ENCODE measurements at regions not wholly inside any gene's neighbourhood (a gene's known extent, or its start where the extent isn't known, plus 50 kb on each side); places are given as distances from the start of the nearest gene placed in this dataset.

DNA sequence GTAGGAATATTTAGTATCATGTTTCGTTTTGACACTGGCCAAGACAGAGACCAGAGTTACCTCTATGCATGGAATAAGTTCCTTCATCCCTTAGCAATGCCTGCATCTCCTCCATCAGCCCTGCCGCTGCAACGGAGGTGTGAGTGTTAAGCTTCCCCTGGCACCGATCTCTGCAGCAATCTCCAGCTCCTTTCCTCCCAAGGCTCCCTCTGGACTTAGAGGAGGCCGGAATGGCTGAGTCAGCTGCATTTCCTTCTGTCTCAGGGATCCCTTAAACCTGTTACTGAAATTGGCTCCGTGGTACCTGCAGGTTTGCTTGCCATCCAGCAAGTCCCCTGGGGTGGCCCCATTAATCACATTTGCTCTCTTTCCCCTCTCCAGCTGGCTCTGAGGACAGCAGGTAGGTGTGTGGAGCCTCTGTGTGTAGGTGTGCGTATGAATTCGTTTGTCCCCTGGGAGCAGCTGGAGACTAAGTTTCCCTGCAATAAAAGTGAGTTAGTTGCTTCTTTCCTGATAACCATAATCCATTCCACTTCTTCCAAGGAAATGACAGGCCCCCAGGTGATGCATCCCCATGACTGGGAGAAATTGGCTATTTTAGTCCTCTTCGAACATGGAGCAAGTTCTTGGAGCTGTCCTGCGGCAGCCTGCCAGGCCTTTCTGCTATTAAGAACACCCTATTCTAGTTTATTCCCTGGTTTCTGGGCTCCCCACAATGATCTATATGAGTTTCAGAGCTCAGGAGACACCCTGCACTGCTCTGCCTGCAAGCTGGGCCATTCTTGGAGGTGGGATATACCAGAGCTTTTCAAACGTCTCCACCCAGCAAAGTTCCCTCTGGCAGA lies 457.2 kb upstream of the CADM1 start:
- in situ Hi-C loops (cut with MboI; ENCODE audit: low sequenced_read_pairs) = no loop called here

DNA sequence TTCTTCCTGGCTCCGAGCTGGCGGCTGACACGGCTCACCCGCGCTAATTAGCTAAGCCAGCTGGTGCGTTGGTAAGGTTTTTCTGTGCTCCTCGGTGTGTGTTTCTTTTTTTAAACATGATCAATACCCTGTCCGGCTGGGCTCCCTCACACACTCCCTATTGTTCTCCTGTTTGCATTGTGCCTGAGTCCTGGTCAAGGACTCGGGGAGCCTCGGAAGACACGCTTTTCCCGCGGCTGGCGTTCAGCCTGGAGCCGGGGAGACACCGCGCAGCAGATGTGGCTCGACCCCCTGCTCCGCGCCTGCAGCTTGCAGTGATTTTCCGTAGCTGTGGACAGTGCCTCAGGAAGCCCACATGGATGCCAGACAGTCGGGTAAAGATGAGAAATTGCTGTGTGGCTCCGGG lies 454.9 kb upstream of the CADM1 start:
- in situ Hi-C loops (cut with MboI; ENCODE audit: low sequenced_read_pairs) = no loop called here

DNA sequence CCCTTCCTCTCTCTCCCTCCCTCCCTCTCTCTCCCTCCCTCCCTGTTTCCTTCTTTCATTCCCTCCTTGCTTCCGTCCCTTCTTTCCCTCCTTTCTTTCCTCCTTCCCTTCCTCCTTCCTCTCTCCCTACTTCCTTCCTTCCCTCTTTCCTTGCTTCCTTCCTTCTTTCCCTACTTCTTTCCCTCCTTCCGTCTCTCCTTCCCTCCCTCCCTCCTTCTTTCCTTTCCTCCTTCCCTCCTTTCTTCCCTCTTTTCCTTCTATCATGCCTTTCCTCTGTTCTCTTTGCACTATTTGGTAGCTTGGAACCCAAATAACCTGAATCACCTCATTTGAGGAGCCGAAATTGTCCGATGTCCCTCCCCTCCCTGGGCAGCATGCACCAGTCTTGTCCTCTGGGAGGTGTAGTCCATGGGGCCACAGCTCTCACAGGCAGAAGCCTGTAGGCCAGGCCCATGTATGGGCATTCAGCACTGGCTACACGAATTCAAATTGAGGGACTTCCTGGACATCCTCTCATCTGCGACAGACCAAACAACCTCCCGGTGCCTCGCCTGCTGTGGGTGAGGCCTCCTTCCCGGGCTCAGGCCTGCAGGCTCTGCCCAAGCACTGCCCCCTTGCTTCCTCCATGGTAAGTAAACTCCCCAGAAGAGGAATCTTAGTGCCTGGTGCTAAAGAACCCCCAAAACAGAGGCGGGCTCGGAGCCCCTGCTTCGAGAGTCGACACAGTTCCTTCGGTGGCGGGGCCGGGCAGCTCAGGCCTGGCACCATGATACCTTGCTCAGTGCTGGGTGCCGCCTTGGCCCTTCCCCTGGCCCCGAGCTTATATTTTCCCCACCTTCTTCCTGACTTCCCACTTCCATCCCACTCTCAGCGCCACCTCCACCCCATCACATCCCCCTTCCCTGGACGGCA lies 454.1 kb upstream of the CADM1 start:
- in situ Hi-C loops (cut with MboI; ENCODE audit: low sequenced_read_pairs) = no loop called here

DNA sequence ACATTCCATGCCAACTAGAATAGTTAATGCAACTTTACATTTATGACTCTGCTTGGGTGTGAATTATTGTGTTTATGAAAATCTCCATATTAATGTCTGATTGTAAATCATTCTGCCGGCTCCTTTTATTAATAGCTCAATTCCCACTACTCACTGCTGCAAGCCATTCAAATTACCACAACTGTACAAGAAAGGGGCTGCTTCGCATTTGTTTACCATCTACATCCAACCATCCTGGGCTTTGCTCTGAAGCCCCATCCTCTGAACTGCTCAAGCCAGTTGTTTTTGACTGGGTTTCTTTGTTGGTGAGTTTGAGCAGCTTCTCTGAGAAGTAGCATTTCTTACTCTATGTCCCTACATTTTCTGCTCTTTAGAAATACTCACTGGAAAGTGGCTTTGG lies 451.6 kb upstream of the CADM1 start:
- in situ Hi-C loops (cut with MboI; ENCODE audit: low sequenced_read_pairs) = no loop called here

DNA sequence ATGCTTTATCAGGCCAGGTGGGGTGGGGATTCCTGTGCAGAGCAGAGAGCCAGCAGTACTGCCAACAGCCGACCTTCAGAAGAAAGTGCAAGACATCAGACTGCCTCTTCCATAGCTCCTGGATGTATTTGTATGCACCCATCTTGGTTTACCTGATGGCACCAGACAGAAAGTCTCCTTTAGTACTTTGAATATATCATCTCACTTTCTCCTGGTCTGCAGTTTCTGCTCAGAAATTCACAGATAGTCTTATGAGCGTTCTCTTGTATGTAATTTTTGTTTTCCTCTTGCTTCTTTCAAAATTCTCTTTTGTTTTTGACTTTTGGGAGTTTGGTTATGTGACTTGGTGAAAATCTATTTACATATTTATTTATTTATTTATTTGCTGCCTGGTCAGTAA lies 446.4 kb upstream of the CADM1 start:
- in situ Hi-C loops (cut with MboI; ENCODE audit: low sequenced_read_pairs) = no loop called here

DNA sequence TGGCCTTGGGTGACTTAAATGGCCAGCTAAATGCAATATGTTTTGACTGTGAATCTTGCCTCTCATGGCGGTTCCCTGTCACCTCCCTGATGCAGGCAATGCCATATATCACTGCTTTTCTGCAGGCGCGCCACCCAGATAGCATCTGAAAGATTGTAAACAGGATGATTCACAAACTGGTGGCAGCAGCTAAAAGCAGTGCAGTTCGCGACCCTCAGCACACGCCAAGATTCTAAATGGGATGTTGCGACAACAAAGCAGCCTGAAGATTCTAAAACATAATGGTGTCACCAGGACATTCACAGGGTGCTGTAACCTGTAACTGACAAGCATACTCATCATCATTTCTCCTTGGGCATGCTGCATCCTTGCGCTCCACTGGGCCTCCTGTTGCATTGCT lies 440.4 kb upstream of the CADM1 start:
- in situ Hi-C loops (cut with MboI; ENCODE audit: low sequenced_read_pairs) = no loop called here

DNA sequence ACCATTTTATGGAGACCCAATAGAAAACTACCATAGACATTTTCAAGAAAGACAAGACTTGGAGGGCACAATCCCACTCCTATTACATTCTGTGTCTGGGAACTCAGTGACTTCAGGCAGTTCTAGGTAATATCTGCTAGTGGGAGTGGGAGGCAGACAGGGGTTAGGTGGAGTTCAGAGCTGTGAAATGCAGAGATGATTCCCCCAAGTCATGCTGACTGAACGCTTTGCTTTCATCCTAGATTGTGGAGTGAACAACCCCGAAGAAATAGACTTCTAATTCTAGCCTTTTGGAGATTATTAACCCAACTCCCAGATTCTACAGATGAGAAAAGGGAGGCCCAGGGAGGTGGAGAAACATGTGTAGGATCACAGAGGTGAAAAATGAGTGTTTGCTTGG lies 437.8 kb upstream of the CADM1 start:
- in situ Hi-C loops (cut with MboI; ENCODE audit: low sequenced_read_pairs) = no loop called here

DNA sequence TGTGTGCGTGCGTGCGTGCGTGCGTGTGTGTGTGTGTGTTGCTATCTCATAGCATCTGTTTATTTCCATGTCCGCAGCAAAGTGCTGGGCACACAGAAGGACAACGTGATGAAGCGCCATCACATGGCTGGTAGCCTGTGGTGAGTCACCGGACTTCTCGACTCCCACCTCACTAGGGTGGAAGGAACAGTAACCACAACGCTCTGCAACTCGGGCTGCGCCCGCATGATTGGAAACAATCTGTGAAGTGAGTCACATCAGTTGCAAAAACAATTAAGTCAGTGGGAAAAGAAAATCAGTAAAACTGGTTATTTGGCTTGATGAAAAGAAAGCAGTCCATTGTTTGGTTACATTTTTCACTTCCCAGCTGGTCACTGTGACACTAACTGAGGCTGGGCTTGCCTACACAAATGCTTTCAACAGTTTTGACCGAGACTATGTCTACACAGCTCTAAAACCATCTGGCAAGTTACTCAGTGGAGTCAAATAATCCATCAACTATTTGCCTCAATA lies 437.3 kb upstream of the CADM1 start:
- in situ Hi-C loops (cut with MboI; ENCODE audit: low sequenced_read_pairs) = no loop called here

DNA sequence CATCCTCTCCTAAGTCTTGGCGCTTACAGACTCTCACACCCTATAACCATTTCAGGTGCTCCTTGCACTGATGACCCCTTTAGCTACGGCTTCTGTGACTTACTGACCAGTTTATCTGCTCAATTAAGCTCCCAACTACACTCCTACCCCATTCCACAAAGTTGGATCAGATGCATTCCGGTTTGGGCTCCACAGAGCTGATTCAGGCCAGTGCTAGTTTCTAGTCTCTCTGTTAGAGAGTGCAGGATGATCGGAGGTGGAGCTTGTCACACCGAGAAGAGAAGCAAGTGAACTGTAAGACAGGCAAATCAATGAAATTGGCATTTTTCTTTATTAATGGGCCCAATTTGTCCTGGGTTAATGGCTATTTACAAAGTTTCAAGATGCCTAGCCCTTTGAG lies 436.8 kb upstream of the CADM1 start:
- in situ Hi-C loops (cut with MboI; ENCODE audit: low sequenced_read_pairs) = no loop called here

DNA sequence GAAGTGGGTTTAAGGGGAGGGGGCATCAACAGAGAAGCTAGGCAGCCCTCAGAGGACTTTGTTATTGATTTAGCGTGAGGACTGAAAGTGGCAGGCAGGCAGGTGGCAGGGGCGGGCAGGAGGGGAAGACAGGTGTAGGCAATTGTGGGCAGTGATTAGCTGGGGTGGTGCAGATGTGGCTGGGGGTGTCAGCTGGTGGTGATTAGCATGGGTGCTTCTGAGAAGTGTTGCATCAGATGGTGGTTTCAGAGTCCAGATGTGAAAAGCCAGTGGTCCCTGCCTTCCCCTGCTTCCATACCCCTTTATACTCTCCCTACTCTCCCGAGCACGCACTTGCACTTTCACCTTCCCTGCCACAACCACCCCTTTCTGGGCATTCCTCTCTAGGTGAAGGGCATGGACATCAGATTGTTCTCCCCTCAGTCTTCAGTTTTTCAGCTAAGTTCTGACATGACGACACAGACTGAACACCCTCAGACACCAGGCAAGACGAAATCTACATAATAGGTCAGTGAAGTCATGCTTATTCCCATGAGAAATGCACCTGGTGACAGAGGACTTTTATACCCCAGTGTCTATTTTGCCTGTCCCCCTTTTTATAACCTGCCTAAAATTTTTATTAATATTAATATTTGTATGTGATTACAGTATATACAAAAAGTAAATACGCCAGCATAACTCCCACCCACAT lies 435.7 kb upstream of the CADM1 start:
- in situ Hi-C loops (cut with MboI; ENCODE audit: low sequenced_read_pairs) = no loop called here

DNA sequence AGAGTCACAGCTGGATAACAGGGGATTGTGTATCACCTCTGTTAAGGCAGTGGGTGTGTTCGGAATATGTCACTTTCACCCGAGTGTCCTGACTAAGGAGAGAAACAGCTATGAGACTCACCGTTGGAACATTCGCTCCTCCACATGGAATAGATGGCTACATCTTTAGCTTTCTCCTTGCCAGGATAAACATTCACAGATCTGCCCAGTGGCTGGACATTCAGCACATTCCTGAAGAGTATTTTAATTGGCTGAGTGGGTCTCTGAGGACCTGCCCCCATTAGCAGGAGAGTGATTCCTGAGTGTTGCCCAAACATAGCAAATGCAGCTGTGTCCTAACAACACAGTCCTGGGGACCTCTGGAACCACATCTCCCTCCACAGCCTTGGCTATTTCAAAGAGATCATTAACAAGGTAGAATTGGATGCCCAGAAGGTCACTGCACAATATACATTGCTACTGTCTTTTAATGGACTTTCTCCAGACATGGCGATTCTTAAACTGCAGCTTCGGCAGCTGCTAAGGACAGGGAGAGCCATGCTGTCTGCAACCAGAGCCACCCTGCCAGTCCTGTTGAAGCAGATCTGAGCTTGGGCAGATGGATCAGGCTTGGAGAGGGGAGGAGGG lies 435.0 kb upstream of the CADM1 start:
- in situ Hi-C loops (cut with MboI; ENCODE audit: low sequenced_read_pairs) = no loop called here

GRCh38 chr11:115933564-115933963 lies 429.3 kb upstream of the CADM1 start:
- in situ Hi-C loops (cut with MboI; ENCODE audit: low sequenced_read_pairs) = no loop called here

- in situ Hi-C loops (cut with MboI; ENCODE audit: low sequenced_read_pairs) = no loop called here
Observed at GRCh38 chr11:115931548-115932083, 427.4 kb upstream of the CADM1 start.

GRCh38 chr11:115930886-115931547 lies 426.8 kb upstream of the CADM1 start:
- in situ Hi-C loops (cut with MboI; ENCODE audit: low sequenced_read_pairs) = no loop called here

DNA sequence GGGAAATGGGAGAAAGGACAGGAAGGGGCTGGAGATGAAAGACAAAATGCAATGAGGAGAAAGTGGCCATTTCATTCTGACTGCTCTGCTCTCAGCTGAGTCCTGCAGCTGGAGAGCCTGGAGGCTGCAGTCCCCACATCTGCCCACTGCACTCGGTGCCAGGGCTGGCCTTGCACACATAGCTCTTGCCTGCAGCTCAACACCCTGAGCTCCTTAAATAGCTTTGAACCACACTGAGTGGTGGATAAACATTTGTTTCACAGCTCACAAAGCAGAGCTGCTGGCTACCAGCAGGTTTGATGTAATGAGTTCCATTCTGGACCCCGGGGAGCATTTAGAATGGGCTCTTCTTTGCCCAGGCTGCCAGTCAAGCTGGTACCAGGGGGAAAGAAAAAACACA lies 426.1 kb upstream of the CADM1 start:
- in situ Hi-C loops (cut with MboI; ENCODE audit: low sequenced_read_pairs) = no loop called here

GRCh38 chr11:115929618-115930129 lies 425.5 kb upstream of the CADM1 start:
- in situ Hi-C loops (cut with MboI; ENCODE audit: low sequenced_read_pairs) = no loop called here

GRCh38 chr11:115928811-115929210 lies 424.6 kb upstream of the CADM1 start:
- in situ Hi-C loops (cut with MboI; ENCODE audit: low sequenced_read_pairs) = no loop called here

GRCh38 chr11:115927823-115928329 lies 423.7 kb upstream of the CADM1 start:
- in situ Hi-C loops (cut with MboI; ENCODE audit: low sequenced_read_pairs) = no loop called here

DNA sequence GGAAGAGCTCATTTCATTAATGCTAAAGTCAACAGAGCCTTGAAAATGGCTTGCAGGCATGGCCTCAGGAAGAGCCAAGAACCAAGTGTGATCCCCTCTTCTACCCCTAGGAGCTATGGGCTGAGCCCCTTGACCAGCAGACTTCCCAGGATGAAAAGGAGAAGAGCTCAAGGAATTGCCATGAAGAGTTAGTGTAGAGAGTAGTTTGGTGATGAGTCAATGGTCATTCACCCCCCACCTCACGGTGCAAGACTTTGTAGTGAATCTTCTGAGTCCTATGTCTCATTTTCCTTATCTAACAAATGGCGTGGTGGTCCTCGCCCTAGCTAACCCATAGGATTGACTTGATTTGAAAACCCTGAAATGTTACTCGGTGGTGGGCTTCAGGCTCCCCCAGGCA lies 422.4 kb upstream of the CADM1 start:
- in situ Hi-C loops (cut with MboI; ENCODE audit: low sequenced_read_pairs) = no loop called here

DNA sequence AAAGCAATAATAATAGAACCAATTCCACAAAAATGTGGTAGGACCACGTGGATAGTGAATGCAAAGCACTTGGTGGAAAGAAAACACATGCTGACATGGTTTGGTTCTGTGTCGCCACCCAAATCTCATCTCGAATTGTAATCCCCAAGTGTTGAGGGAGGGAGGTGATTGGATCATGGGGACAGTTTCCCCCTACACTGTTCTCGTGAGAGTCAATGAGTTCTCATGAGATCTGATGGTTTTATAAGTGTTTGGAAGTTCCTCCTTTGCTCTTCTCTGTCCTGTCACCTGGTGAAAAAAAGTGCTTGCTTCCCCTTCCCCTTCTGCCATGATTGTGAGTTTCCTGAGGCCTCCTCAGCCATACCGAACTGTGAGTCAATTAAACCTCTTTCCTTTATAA lies 421.9 kb upstream of the CADM1 start:
- in situ Hi-C loops (cut with MboI; ENCODE audit: low sequenced_read_pairs) = no loop called here

All from HL-60/S4 (cell line).